ENCODE measurements at regions not wholly inside any gene's neighbourhood (a gene's known extent, or its start where the extent isn't known, plus 50 kb on each side); places are given as distances from the start of the nearest gene placed in this dataset.

DNA sequence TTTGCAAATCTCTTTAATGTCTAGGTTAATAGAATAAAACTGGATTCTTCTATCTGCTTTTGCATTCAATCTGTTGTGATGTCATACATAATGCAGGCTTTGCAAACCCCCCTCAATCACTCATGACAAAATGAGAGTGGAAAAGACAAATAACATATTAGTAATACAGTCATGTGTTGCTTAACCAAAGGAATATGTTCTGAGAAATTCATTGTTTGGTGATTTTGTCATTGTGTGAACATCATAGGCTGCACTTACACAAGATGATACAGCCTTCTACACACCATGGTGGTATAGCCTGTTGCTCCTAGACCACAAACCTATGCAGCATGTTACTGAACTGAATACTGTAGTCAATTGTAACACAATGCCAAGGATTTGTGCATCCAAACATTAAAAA, 87.3 kb upstream of the SEC61G start:
- no peak for DNase-seq

DNA sequence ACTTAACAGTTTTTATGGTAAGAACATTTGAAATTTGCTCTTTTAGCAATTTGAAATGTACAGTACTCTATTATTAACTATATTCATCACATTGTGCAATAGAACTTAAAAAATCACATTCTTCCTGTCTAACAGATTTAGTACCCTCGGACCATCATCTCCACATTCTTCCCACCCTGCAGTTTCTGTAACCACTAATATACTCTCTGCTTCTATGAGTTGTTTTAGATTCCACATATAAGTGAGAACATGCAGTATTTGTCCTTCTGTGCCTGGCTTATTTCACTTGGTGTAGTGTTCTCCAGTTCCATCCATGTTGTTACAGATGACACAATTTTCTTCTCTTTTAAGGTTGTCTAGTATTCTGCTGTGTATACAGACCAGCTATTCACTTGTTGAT, 88.9 kb upstream of the SEC61G start:
- DNase-seq = no peak

DNA sequence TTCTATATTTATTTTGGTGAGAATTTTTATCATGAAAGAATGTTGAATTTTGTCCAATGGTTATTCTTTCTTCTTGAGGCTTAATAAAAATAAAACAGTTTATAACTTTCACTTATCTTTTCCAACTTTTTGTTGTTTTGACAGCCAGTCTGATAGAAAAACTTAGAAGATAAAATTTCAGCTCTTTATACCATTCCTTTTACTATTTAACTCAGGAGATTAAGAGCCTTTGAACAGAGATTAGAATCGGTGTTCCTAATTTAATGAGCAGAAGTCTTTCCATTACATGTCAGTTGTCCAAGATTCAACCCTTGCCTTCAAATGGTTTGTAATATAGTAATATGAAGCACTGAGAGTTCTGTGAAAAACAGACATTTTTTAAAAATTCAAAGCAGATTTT, 97.8 kb upstream of the SEC61G start:
- DNase-seq = no peak

DNA sequence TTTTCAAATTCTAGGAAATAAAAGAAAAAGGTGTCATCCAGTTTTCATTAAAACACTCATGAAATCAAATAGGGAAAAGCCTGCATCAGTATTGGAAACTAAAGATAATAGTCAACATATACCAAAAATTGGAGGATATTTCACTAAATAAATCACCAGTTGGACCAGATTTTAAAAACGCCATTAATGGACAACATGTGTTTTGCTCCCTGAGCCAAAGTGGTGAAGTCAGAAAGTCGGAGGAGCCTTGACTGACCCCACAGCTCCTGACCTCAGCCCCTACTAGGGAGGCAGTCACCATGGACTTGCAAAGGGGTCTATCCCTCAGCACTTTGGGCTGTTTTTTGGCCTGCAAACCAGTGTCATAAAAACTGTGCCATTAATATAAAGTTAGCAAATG, 98.3 kb upstream of the SEC61G start:
- no peak for DNase-seq

DNA sequence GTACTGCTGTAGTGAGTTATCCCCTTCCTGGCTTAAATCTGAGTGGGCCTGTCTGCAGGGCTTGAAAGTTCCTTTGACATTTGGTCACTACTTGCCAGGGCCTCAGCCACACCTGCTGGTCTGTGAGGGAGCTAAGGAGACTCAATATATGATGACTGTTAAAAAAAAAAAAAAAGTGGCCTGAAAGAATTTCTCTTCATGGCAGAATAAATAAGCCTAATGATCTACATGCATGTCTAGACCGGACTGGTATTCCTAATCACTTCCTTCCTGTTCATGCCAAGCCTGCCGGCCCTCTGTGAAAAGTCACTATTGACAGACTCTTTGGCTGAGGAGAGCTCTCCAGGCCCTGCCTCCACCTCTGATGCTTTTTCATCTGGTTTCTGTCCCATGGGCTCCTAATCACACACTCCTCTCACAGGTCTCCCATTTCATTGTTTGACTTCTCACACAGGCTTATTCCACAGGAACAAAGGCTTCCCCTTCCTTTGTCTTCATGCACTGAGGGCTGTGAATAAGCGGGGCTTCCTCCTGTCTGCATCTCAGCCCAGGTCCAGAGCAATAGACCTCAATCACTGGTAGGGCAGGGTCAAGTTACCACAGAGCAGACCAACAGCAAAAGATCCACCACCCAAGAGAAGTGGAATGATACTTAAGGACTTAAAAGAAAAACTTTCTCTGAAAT, 99.1 kb upstream of the SEC61G start:
- DNase-seq = no peak

DNA sequence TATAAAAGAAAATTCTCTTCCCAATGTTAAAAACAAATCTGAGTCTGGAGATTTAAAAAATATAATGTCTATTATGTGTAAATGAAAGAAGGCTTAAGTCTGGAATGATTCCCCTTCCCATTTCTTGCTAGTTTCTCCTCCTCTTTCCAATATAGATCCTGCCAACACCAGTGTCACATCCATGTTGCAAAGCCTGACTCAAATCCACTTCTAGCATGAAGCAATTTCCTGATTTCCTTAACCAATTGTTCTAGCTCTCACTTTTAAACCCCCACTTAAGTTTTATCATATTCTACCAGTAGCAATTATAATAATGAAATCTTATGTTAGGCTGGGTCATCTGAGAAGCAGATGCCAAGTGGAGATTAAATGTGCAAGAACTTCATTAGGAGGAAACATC, 100.1 kb upstream of the SEC61G start:
- DNase-seq = no peak

DNA sequence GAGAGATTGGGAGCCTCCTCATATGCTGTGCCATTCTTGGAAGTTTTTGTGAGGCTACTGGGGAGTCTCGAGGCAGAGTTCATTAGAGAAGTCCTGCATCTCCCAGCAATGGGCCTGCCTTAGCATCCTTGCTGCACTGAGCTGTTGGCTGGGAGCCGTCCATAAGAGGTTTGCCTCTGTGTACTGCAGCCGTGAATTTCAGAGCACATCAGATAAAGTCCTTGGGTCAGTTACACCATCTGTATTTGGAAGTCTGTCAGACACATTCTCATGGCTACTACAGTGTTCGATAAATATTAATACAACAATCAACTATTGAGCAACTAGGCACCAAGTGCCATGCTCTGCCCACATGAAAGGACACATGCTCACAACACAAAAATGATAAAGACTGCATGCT, 100.5 kb upstream of the SEC61G start:
- no peak for DNase-seq

DNA sequence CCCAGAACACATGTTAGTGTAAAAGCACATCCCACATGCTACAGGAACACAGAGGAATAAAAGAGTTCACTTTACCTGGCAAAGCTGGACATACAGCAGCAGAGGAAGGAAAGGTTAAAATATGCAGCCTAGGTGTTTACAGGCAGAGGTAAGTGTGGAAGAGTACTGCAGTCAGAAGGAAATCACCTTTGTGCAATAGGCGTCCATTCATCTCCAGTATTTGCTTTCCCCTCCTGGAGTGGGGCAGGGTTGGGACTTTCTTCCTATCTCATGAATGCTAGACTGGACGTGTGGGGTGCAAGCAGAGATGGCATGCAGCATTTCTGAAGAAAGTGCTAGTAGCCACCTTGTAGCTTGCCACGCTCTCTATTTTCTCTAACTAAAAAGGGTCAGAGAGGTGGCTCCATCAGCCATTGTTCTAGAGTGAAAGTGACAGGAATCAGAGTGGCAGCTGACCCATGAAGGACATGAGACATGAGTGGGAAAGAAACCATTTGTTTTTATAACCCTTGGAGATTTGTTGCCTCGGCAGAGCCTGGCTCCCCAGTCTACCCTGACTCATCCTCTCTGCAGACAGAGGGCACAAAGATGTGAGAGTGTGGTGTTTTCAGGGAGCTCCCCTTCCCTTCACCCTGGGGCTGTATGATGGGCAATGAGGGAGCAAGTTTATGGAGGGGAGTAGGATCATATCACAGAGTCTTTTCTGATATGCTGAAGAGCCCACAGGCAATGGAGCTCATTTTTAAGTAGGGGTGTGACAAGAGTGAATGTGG, 101.2 kb upstream of the SEC61G start:
- no peak for DNase-seq

DNA sequence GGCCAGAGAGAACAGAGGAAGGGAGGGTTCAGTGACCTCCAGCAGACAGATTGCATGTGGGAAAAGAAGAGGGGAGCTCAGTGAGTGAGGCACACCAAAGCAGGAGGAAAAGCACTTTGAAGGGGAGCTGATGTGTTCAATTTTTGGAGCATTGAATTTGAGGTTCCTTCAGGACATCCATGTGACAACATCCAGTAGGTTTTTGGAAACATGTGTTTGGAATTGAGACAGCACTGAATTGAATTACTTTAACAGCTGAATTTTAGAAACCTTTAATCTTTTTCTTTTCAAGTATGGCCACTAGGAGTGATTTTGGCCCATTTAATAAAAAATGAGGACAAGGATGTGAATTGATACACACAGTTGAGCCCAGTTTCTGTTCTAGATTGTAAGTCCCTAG, 101.8 kb upstream of the SEC61G start:
- no peak for DNase-seq

DNA sequence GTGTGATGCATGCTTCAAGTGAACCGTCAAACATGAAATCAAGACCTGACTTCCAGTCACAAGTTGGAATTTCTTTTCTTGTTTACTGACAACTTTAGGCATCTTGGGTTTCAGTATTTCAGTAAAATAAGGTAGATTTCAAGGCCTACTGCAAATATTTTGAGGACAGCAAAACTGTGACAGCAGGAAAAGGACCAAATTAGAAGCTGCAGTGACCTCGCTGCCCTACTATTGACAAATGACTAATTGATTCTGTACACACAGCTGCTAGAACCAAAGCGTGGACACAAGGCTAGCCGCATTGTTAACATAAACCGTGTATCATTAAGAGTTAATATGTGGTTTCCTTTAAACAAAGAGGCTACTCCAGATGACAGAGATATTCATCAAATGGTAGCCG, 105.7 kb upstream of the SEC61G start:
- no peak for DNase-seq

DNA sequence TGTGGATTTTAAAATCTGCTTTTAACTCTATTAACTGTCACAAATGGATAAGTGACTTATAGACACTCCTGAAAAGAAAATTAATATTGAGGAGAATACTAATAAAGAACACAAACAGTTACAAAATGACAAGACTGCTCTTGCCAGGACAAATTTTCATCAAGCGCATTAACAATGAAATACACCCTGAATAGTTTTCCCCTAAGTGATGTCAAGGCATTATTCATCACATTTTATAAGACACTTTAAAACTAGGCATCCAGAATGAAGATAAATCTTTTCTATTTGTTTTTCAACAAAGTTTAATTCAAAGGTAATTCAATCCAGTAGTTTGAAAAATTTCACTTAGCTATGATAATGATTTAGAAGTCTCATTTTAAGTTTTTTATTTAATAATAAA, 110.5 kb upstream of the SEC61G start:
- DNase-seq = no peak

DNA sequence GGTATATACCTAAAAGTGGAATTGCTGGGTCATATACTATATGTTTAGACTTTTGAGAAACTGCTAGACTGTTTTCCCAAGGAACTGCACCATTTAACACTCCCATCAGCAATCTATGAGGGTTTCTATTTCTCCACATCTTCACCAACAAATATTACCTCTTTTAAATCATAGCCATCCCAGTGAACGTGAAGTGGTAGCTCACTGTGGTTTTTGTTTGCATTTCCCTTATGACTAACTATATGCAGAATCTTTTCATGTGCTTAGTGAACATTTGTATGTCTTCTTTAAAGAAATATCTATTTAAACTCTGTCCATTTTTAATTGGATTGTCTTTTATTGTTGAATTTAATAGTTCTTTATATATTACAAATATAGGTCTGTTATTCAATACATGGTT, 115.8 kb upstream of the SEC61G start:
- no peak for DNase-seq

DNA sequence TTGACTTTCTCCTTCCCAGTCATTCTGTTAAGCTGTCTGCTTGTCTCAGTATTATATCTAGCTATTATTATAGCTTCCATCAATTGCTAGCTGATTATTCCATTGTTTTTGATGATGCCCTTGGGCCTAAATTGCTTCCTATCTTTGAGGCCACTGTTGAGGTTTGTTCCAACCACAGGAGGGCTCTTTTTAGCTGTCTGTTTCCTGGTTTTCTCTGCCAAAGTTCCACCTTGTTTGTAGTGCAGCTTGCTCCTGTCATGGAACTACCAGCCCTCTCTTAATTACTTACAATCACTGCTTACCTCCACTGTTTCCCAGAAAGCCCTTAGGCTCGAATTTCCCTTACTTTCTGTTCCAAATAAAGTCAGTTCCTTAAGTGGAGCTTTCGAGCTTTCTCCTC, 118.7 kb upstream of the SEC61G start:
- DNase-seq = no peak

DNA sequence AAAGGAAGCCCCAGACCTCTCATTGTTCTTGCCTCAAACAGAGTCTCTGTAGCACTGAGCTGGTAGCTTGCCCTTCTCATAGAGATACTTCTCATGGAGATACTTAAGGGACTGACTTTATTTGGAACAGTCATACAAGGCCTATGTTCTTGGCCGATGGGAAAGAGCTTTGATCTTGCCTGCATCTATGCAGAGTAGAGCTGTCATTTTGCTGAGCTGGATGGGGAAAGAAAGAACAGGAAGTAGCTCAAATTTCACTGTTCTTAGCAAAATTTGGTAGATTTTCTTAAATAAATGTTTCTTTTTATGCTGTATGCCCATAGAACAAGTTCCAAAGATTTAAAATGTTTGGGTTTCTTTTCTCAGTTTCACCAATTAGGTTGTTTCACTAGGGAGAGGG, 119.3 kb upstream of the SEC61G start:
- DNase-seq = no peak

DNA sequence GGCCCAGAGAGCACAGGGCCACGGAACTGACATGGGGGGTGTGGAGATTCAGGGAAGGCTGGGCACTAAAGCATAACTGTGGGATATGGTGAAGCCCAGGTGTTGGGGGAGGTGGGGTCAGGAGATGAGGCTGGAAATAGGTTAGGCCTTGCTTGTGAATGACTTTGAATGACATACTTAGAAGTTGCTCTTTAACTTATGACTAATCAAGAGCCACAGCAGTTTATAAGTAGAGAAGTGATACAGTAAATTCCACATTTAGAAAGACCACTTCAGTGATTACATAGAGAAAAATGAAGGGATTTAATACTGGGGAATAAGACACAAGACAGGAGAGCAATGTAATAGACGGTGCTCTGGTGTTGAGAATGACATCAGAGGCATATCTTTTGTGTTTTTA, 120.8 kb upstream of the SEC61G start:
- DNase-seq = no peak

DNA sequence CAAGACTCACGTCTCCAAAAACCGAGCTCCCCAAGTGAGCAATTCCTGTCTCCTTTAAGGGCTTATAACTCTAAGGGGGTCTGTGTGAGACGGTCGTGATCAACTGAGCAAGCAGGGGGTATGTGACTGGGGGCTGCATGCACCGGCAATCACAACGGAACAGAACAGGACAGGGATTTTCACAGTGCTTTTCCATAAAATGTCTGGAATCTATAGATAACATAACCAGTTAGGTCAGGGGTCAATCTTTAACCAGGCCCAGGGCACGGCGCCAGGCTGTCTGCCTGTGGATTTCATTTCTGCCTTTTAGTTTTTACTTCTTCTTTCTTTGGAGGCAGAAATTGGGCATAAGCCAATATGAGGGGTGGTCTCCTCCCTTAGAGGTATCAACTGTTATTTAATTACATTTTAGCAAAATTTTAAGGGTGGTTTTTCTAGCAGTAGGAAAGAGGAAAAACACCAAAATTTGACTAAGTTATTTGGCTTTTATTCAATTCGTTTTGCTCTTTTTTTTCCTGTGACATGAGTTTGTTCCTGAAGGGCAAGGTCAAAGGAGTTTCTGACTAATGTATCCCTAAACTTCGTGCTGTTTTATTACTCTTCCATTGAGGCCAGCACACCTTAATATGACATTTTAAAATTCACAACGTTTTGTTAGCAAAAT, 121.4 kb upstream of the SEC61G start:
- DNase-seq = no peak

DNA sequence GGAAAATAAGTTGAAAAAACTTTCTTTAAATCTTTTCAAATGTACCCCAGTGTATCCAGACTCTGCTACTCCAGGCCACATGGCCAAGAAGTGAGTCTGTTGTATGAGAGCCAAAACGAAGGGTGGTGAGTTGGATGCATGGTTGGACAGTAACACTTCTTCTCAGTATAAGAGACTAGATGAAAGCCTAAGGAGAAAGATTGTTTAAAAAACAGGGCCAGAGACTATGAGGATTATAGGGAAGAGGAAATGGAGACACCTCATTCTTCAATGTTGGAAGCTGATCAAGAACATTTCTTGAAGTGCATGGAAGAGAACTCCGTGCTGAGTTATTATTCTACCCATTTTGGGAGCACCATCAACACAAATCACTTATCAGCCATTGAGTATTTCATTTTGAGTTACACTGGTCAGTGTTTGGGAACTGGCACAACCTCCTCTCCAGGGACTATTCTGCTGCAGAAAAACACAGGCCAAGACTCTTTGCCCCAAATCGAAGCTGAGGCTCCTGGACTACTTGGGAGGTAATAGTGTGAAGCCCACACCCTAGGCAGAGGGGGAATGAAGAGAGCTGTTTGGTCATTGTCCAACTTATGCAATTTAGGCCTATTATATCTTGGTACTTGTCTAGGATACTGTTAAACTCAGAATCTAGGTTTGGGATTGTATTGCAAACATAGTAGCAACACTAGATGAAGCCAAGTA, 123.0 kb upstream of the SEC61G start:
- DNase-seq = no peak

DNA sequence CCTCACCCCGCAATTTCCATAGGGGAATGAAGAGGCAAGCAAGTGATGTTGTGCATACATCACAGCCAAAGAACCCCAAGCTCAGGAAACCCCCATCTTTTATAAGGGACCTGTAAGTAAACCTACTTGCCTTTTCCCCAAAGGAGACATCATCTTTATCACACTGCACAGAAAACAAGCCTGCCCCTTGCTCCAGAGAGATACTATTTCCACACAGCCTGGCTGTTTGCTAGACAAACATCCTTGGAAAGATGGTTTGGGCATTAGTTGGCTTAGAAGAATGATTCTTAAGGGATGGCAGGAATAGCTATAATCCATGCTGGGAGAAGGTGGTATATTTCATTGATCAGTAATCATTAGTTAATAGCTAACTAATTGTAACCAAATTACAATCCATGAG, 123.7 kb upstream of the SEC61G start:
- DNase-seq = no peak

DNA sequence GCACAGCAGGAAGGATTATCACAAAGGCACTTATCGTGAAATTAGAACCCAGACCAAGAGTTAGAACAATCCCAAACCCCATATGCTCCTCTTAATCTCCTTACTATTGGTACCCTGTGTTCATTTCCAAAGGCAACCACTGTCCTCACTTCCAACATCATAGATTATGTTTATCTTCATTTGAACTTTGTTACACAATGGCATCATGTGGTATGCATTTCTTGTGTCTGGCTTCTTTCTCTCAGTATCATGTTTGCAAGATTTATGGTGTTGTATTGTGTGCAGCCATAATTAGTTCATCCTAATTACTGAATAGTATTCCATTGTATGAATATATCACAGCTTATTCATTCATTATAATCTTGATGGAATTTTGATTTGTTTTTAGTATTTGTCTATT, 124.6 kb upstream of the SEC61G start:
- DNase-seq = no peak

DNA sequence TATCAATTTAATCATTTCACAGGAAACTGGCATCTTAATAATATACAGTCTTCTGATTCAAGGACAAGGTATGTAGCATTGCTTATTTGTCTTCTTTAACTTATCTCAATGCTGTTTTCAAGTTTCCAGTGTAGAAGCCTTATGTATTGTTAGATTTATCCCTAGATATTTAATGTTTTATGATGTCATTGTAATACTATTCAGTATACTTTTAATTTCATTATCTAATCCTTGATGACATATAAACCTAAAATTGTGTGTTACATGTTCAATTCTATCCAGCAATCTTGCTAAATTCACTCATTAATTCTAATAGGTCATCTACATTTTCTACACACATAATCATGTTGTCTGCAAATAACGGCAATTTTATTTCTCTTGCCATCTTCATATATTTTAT, 126.3 kb upstream of the SEC61G start:
- no peak for DNase-seq

DNA sequence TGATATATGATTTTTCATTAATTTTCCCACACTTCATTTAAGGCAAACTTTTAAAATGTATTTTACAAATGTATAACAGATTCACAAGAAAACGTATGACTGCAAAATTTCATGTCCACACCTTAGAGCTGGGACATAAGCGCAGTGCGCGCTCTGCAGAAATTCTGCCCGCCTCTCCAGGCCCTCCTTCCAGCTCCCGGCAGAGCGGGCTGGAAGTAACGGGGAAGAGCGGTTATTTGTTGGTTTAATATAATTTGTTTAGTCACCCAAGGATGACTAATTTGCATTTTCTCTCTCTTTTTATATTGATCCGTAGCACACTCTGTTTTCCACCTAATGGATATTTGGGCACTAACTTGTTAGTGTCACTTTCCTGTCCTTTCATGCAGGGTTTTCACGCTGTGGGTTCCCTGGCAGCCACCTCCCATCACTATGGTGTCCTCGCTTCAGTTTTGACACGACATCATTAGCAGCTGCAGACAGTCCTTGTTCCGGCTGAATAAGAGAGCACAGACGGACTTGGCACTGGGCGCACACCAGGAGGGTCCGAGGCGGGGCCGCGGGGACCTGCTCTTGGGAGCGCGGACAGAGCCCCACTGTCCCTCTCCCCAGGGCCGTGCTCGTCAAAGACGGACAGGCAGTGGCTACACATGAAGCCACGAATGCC, 129.2 kb upstream of the SEC61G start:
- DNase-seq = peak in 53 of 56 donors; percentile 9 to 82 (median 47)

DNA sequence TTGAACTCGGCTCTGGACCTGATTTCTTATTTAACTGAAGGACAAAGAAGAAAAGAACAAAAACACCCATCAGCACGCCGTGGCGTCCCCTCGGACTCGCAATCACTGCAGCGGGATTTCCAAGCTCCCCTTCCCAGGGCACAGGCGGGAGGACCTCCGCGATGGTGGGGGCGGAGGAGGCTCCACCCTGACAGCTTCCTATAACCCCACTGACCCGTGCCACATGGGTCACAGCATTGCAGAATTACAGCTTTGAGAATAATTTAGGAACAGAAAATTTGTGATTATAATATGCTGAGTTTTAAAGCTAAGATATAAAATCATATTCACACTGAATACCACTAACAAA, 129.7 kb upstream of the SEC61G start:
- no peak for DNase-seq
